Neuronal stem cell (in vitro differentiated cells): ENCODE measurements at regions not wholly inside any gene's neighbourhood (a gene's known extent, or its start where the extent isn't known, plus 50 kb on each side); places are given as distances from the start of the nearest gene placed in this dataset.

ENCODE experiments used
- DNase-seq: peaks from one replicate; pipeline ENCODE4 v3.0.0-alpha.2; 2013; ENCODE audit warnings: low spot score
- H2AFZ ChIP-seq: one replicate; pipeline ENCODE4 v1.6.1; 2013; ENCODE audit warnings: mild to moderate bottlenecking, low read length, inconsistent platforms
- H2AK5ac ChIP-seq: 2 replicates; pipeline ENCODE4 v1.6.1; 2013; ENCODE audit warnings: low read depth, mild to moderate bottlenecking, inconsistent platforms, low read length, moderate library complexity, mixed read lengths
- H2BK120ac ChIP-seq: 2 replicates; pipeline ENCODE4 v1.6.1; 2013; ENCODE audit warnings: low read depth, mild to moderate bottlenecking, inconsistent platforms, low read length, moderate library complexity, mixed read lengths
- H2BK12ac ChIP-seq: one replicate; pipeline ENCODE4 v1.6.1; 2013; ENCODE audit warnings: low read length, inconsistent platforms
- H2BK15ac ChIP-seq: 2 replicates; pipeline ENCODE4 v1.6.1; 2013; ENCODE audit warnings: mild to moderate bottlenecking, low read length, inconsistent platforms, mixed read lengths
- H2BK5ac ChIP-seq: one replicate; pipeline ENCODE4 v1.6.1; 2013; ENCODE audit warnings: inconsistent platforms, mild to moderate bottlenecking, low read length, moderate library complexity
- H3K14ac ChIP-seq: one replicate; pipeline ENCODE4 v1.6.1; 2013; ENCODE audit warnings: low read length, inconsistent platforms
- H3K18ac ChIP-seq: 2 replicates; pipeline ENCODE4 v1.6.1; 2013; ENCODE audit warnings: low read length, inconsistent platforms
- H3K23ac ChIP-seq: 2 replicates; pipeline ENCODE4 v1.6.1; 2013; ENCODE audit warnings: low read depth, mild to moderate bottlenecking, mixed read lengths, low read length, inconsistent platforms; ENCODE audit not compliant: poor library complexity
- H3K27ac ChIP-seq: replicated peaks from 3 replicates; pipeline ENCODE4 v1.5.1; 2013; ENCODE audit warnings: low read length, inconsistent platforms
- H3K27me3 ChIP-seq, 3 experiments: 2 replicates each; pipeline ENCODE4 v1.6.1; 2013; ENCODE audit warnings: low read length in 3 of 3, mild to moderate bottlenecking in 2 of 3, inconsistent platforms in 1 of 3, low read depth in 1 of 3, mixed read lengths in 1 of 3, moderate library complexity in 1 of 3; ENCODE audit not compliant: control insufficient read depth in 3 of 3, insufficient read depth in 3 of 3
- H3K36me3 ChIP-seq, 2 donors: replicated peaks in 1 of 2; 2 replicates each; pipeline ENCODE4 v1.6.1; 2013; ENCODE audit warnings: low read length in 2 of 2; ENCODE audit not compliant: control insufficient read depth in 2 of 2, insufficient read depth in 2 of 2
- H3K4ac ChIP-seq: 2 replicates; pipeline ENCODE4 v1.6.1; 2013; ENCODE audit warnings: inconsistent platforms, mild to moderate bottlenecking, low read length, moderate library complexity
- H3K4me1 ChIP-seq, 2 donors: 1 replicate in 1 of 2; 2 replicates in 1 of 2; pipeline ENCODE4 v1.6.1; 2013; ENCODE audit warnings: low read length in 2 of 2, low read depth in 1 of 2; ENCODE audit not compliant: control insufficient read depth in 2 of 2, insufficient read depth in 1 of 2
- H3K4me2 ChIP-seq: one replicate; pipeline ENCODE4 v1.6.1; 2013; ENCODE audit warnings: mild to moderate bottlenecking, low read length, inconsistent platforms; ENCODE audit not compliant: insufficient read depth, poor library complexity, severe bottlenecking
- H3K4me3 ChIP-seq, 2 donors: 2 replicates each; pipeline ENCODE4 v1.5.1; 2013; ENCODE audit warnings: low read length in 2 of 2, mild to moderate bottlenecking in 2 of 2, inconsistent platforms in 1 of 2, moderate library complexity in 1 of 2
- H3K79me1 ChIP-seq: one replicate; pipeline ENCODE4 v1.6.1; 2013; ENCODE audit warnings: low read depth, mild to moderate bottlenecking, inconsistent platforms, low read length, moderate library complexity
- H3K9ac ChIP-seq: one replicate; pipeline ENCODE4 v1.6.1; 2013; ENCODE audit warnings: mild to moderate bottlenecking, low read depth, low read length, inconsistent platforms; ENCODE audit not compliant: poor library complexity
- H3K9me3 ChIP-seq, 2 donors: replicated peaks in 1 of 2; 2 replicates each; pipeline versions ENCODE3 to v1.6.1; 2013; ENCODE audit warnings: low read length in 2 of 2, mild to moderate bottlenecking in 2 of 2, inconsistent platforms in 1 of 2, low read depth in 1 of 2, mixed read lengths in 1 of 2, moderate library complexity in 1 of 2; ENCODE audit not compliant: control insufficient read depth in 2 of 2, insufficient read depth in 1 of 2
- H4K8ac ChIP-seq: one replicate; pipeline ENCODE4 v1.6.1; 2013; ENCODE audit warnings: low read depth, mild to moderate bottlenecking, inconsistent platforms, low read length, moderate library complexity
- H4K91ac ChIP-seq: one replicate; pipeline ENCODE4 v1.6.1; 2013; ENCODE audit warnings: low read length, low read depth, mild to moderate bottlenecking, inconsistent platforms; ENCODE audit not compliant: poor library complexity
- WGBS, 2 donors: extraction: QIAGEN DNeasy Blood & Tissue Kit; methylation state at CpG; one replicate each; pipeline ENCODE4 v1.1.7; 2013; ENCODE audit warnings: missing lambda C conversion rate in 2 of 2, mixed read lengths in 1 of 2; ENCODE audit not compliant: insufficient read length in 2 of 2, insufficient replicate concordance in 1 of 2; ENCODE audit errors: extremely low coverage in 2 of 2; 5-methylcytosine and 5-hydroxymethylcytosine counted together

GRCh38 chr5:57386958-57387357, 95.7 kb downstream of the ACTBL2 start:
- H3K27me3 ChIP-seq, result no peaks in the 10 kb centered on the region
- H3K4me3 ChIP-seq, result no peak overlapping the region
- H3K18ac ChIP-seq, result no peak overlapping the region
- H3K4ac ChIP-seq, result no peak overlapping the region
- DNase-seq, result no peak
- no peak overlapping the region for H2BK12ac ChIP-seq
- no CpG with 5 or more reads among the region's 2 CpGs for WGBS, 2 donors
- H2AFZ ChIP-seq, result no peak overlapping the region
- H4K8ac ChIP-seq, result no peak overlapping the region
- no peak overlapping the region for H3K9ac ChIP-seq
- no peak overlapping the region for H2BK5ac ChIP-seq
- no peak overlapping the region for H2BK15ac ChIP-seq
- no peak overlapping the region for H2BK120ac ChIP-seq
- no peaks in the 10 kb centered on the region for H3K36me3 ChIP-seq
- H3K9me3 ChIP-seq, result no peaks in the 10 kb centered on the region
- no peak overlapping the region for H3K14ac ChIP-seq
- H3K4me1 ChIP-seq, result no peaks in the 10 kb centered on the region
- no peak overlapping the region for H4K91ac ChIP-seq
- H2AK5ac ChIP-seq, result no peak overlapping the region
- no peaks in the 10 kb centered on the region for H3K79me1 ChIP-seq
- no peak overlapping the region for H3K23ac ChIP-seq
- no peak overlapping the region for H3K27ac ChIP-seq
- H3K4me2 ChIP-seq, result no peak overlapping the region

GRCh38 chr5:57383093-57383861, 99.3 kb downstream of the ACTBL2 start:
- Histone ChIP-seq H3K4ac (no peak overlapping the region), H3K27ac (no peak overlapping the region), H3K9me3 (no peaks in the 10 kb centered on the region), H2BK120ac (no peak overlapping the region), H3K14ac (no peak overlapping the region), H3K4me3 (no peak overlapping the region), H2AK5ac (no peak overlapping the region), H4K8ac (no peak overlapping the region), H4K91ac (no peak overlapping the region), H3K27me3 (no peaks in the 10 kb centered on the region), H3K9ac (no peak overlapping the region), H3K18ac (no peak overlapping the region), H3K79me1 (no peaks in the 10 kb centered on the region), H3K4me2 (no peak overlapping the region), H3K23ac (no peak overlapping the region), H2BK5ac (no peak overlapping the region), H2AFZ (no peak overlapping the region), H2BK15ac (no peak overlapping the region), H3K36me3 (no peaks in the 10 kb centered on the region), H3K4me1 (no peaks in the 10 kb centered on the region), H2BK12ac (no peak overlapping the region)
- no peak for DNase-seq
- no CpG with 5 or more reads among the region's 9 CpGs for WGBS, 2 donors

DNA sequence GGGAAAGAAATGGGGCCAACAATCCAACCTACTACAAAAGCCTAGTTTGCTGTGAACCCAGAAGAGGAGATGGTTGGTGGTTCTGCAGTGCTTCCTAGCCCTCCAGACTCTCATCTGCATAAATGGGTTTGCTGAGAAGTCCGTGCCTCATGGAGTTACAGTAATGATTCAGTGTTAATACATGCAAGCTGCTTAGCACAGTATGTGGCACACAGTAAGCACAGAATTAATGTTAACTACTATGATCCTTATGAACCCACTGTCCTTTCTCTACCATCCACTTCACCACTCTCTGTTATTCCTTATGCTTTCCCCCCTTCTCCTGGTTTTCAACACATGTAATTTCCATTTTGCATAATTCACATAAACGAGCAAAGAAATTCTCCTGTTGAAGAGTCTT, 100.0 kb downstream of the ACTBL2 start:
- WGBS, 2 donors, result no CpG with 5 or more reads among the region's 2 CpGs
- no peak overlapping the region for H3K4ac ChIP-seq
- no peak overlapping the region for H2BK120ac ChIP-seq
- H2BK5ac ChIP-seq, result no peak overlapping the region
- no peak overlapping the region for H3K4me2 ChIP-seq
- no peak overlapping the region for H4K91ac ChIP-seq
- no peak overlapping the region for H2AFZ ChIP-seq
- no peaks in the 10 kb centered on the region for H3K36me3 ChIP-seq
- H2BK15ac ChIP-seq, result no peak overlapping the region
- H3K79me1 ChIP-seq, result no peaks in the 10 kb centered on the region
- no peaks in the 10 kb centered on the region for H3K4me1 ChIP-seq
- no peaks in the 10 kb centered on the region for H3K9me3 ChIP-seq
- no peak overlapping the region for H3K4me3 ChIP-seq
- H3K14ac ChIP-seq, result no peak overlapping the region
- no peak overlapping the region for H4K8ac ChIP-seq
- no peak overlapping the region for H3K27ac ChIP-seq
- H3K9ac ChIP-seq, result no peak overlapping the region
- no peak overlapping the region for H3K23ac ChIP-seq
- H2AK5ac ChIP-seq, result no peak overlapping the region
- H3K18ac ChIP-seq, result no peak overlapping the region
- DNase-seq, result no peak
- no peak overlapping the region for H2BK12ac ChIP-seq
- H3K27me3 ChIP-seq, result no peaks in the 10 kb centered on the region

GRCh38 chr5:57370376-57370775, 112.2 kb downstream of the ACTBL2 start:
- Histone ChIP-seq H2AK5ac (no peak overlapping the region), H2AFZ (no peak overlapping the region)

More at GRCh38 chr5:57370376-57370775, 112.2 kb downstream of the ACTBL2 start:
- no peaks in the 10 kb centered on the region for H3K9me3 ChIP-seq
- no CpG with 5 or more reads among the region's 2 CpGs for WGBS, 2 donors
- H4K91ac ChIP-seq, result no peak overlapping the region
- H3K4me2 ChIP-seq, result no peak overlapping the region
- no peaks in the 10 kb centered on the region for H3K79me1 ChIP-seq
- no peak overlapping the region for H2BK15ac ChIP-seq
- no peak for DNase-seq
- H3K23ac ChIP-seq, result no peak overlapping the region
- H3K27ac ChIP-seq, result no peak overlapping the region
- no peak overlapping the region for H3K14ac ChIP-seq
- H3K18ac ChIP-seq, result no peak overlapping the region
- no peak overlapping the region for H2BK12ac ChIP-seq
- H4K8ac ChIP-seq, result no peak overlapping the region
- H3K27me3 ChIP-seq, result no peaks in the 10 kb centered on the region
- no peak overlapping the region for H3K4me3 ChIP-seq
- no peak overlapping the region for H3K4ac ChIP-seq
- no peaks in the 10 kb centered on the region for H3K36me3 ChIP-seq
- no peaks in the 10 kb centered on the region for H3K4me1 ChIP-seq
- no peak overlapping the region for H2BK5ac ChIP-seq
- H2BK120ac ChIP-seq, result no peak overlapping the region
- H3K9ac ChIP-seq, result no peak overlapping the region
